Right lobe of liver (tissue), 4 donors: ENCODE measurements at regions not wholly inside any gene's neighbourhood (a gene's known extent, or its start where the extent isn't known, plus 50 kb on each side); places are given as distances from the start of the nearest gene placed in this dataset.

ENCODE experiments used
- POLR2A ChIP-seq: fragments of 450-650 bp; IDR thresholded peaks from one replicate; pipeline ENCODE4 v1.6.1; 2017; ENCODE audit warnings: antibody characterized with exemption, mild to moderate bottlenecking
- TF ChIP-seq, protein P1 (sequence below), 4 donors: fragments of 200-600 bp in 3 of 4; fragments of 450-650 bp in 1 of 4; IDR thresholded peaks; one replicate each; pipeline versions ENCODE4 v1.5.1 to v1.8.0; 2016 to 2022; ENCODE audit warnings: antibody characterized with exemption in 4 of 4, mild to moderate bottlenecking in 2 of 4
- donor health status: DM: no; HTN: no; CAD: no.
- donor health status: DM: no; HTN: no; CAD: no.
- donor health status: DM: no; HTN: yes; CAD: no.

DNA sequence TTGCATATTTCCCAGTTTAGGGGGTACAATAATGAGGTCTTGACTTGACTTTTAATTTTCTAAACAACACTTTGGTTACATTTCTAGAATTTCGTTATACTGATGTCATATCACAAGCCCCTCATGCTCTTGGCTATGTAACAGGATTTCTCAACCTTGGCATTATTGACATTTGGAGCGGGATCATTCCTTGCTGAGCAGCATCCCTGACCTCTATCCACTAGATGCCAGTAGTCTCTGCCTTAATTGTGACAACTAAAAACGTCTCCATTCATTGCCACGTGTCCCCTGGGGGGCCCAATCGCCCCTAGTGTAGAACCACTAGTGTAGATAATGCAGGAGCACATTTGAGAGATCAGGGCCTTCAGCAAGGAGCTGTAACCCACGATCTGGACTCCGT, 234.2 kb upstream of the MID1 start:
- TF ChIP-seq, protein P1, sequence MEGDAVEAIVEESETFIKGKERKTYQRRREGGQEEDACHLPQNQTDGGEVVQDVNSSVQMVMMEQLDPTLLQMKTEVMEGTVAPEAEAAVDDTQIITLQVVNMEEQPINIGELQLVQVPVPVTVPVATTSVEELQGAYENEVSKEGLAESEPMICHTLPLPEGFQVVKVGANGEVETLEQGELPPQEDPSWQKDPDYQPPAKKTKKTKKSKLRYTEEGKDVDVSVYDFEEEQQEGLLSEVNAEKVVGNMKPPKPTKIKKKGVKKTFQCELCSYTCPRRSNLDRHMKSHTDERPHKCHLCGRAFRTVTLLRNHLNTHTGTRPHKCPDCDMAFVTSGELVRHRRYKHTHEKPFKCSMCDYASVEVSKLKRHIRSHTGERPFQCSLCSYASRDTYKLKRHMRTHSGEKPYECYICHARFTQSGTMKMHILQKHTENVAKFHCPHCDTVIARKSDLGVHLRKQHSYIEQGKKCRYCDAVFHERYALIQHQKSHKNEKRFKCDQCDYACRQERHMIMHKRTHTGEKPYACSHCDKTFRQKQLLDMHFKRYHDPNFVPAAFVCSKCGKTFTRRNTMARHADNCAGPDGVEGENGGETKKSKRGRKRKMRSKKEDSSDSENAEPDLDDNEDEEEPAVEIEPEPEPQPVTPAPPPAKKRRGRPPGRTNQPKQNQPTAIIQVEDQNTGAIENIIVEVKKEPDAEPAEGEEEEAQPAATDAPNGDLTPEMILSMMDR (IDR thresholded peaks at IDR 0.05) = peak in 1 of 4 donors; percentile 24
- TF ChIP-seq POLR2A = no peak
